ENCODE measurements at regions not wholly inside any gene's neighbourhood (a gene's known extent, or its start where the extent isn't known, plus 50 kb on each side); places are given as distances from the start of the nearest gene placed in this dataset.

DNA sequence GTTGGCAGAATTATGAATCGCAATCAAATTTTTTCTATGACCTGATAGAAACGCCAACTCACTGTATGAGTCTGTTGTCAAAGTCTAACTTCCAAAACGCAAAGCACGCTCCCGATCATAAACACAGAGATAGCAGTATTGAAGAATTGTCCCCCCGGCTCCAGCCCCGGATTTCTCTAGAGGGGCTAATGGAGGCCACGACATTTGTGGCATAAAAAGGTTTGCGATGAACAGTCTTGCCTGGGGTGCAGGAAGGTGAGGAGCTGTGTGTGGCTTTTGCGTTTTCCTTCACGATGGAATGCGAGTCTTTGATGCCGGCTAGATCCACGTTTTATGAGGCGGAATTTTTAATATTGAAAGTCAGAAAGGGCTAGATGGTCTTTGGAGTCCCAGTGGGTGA is 183.0 kb downstream of the CRLF2 start:
- Histone ChIP-seq H2BK120ac (ENCODE audit: low read depth, low read length) (no peak overlapping the region), H3K9me3 (replicated peaks in 1 of 2; ENCODE audit: control insufficient read depth in 2 of 2, insufficient read depth in 1 of 2, low read depth in 1 of 2, low read length in 2 of 2) (no peaks in the 10 kb centered on the region), H3K27me3 (ENCODE audit: control insufficient read depth in 3 of 3, insufficient read depth in 3 of 3, low read depth in 1 of 3, low read length in 3 of 3) (no peaks in the 10 kb centered on the region), H3K4me2 (ENCODE audit: insufficient read depth, low read length, poor library complexity, severe bottlenecking) (no peak overlapping the region), H3K18ac (ENCODE audit: low read length) (no peak overlapping the region), H3K4me1 (ENCODE audit: control insufficient read depth in 2 of 2, insufficient read depth in 1 of 2, low read depth in 1 of 2, low read length in 2 of 2) (peaks cover 0 to 5% of the 10 kb centered on the region in 2 donors), H4K8ac (ENCODE audit: low read depth, low read length) (no peak overlapping the region), H2AFZ (ENCODE audit: low read length) (no peak overlapping the region), H3K79me1 (ENCODE audit: low read depth, low read length) (peaks cover 4% of the 10 kb centered on the region), H3K14ac (ENCODE audit: low read length) (no peak overlapping the region), H2AK5ac (ENCODE audit: low read depth, low read length) (no peak overlapping the region), H2BK12ac (ENCODE audit: low read length) (no peak overlapping the region), H3K9ac (ENCODE audit: low read depth, low read length, poor library complexity) (no peak overlapping the region), H2BK5ac (ENCODE audit: low read length) (no peak overlapping the region), H3K23ac (ENCODE audit: low read depth, low read length, poor library complexity) (no peak overlapping the region), H3K36me3 (replicated peaks in 1 of 2; ENCODE audit: control insufficient read depth in 2 of 2, insufficient read depth in 2 of 2, low read length in 2 of 2) (no peaks in the 10 kb centered on the region), H3K27ac (replicated peaks; ENCODE audit: low read length) (no peak overlapping the region), H3K4ac (ENCODE audit: low read length) (no peak overlapping the region), H3K4me3 (ENCODE audit: low read length in 2 of 2) (no peak overlapping the region), H2BK15ac (ENCODE audit: low read length) (no peak overlapping the region), H4K91ac (ENCODE audit: low read depth, low read length, poor library complexity) (no peak overlapping the region)
- WGBS, 2 donors (ENCODE audit: extremely low coverage in 2 of 2, insufficient read length in 2 of 2, insufficient replicate concordance in 1 of 2): no CpG with 5 or more reads among the region's 15 CpGs
- DNase-seq (ENCODE audit: low spot score): no peak

DNA sequence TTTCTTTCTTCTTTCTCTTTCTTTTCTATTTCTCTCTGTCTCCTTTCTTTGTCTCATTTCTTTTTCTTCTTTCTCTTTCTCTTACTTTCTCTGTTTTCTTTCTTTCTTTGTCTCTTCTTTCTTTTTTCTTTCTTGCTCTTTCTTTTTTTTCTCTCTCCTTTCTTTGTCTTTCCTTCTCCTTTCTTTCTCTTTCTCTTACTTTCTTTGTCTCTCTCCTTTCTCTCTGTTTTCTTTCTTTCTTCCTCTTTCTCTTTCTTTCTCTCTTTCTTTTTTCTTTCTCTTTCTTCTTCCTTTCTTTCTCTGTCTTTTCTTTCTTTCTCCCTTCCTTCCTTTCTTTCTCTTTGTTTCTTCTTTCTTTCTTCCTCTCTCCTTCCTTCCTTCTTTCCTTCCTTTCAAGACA is 184.8 kb downstream of the CRLF2 start:
- Histone ChIP-seq H3K9ac (ENCODE audit: low read depth, low read length, poor library complexity) (no peak overlapping the region), H2BK5ac (ENCODE audit: low read length) (no peak overlapping the region), H2AK5ac (ENCODE audit: low read depth, low read length) (no peak overlapping the region), H3K4me1 (ENCODE audit: control insufficient read depth in 2 of 2, insufficient read depth in 1 of 2, low read depth in 1 of 2, low read length in 2 of 2) (peaks cover 0 to 5% of the 10 kb centered on the region in 2 donors), H3K9me3 (replicated peaks in 1 of 2; ENCODE audit: control insufficient read depth in 2 of 2, insufficient read depth in 1 of 2, low read depth in 1 of 2, low read length in 2 of 2) (no peaks in the 10 kb centered on the region), H4K8ac (ENCODE audit: low read depth, low read length) (no peak overlapping the region), H3K4me2 (ENCODE audit: insufficient read depth, low read length, poor library complexity, severe bottlenecking) (no peak overlapping the region), H3K36me3 (replicated peaks in 1 of 2; ENCODE audit: control insufficient read depth in 2 of 2, insufficient read depth in 2 of 2, low read length in 2 of 2) (no peaks in the 10 kb centered on the region), H4K91ac (ENCODE audit: low read depth, low read length, poor library complexity) (no peak overlapping the region), H3K27me3 (ENCODE audit: control insufficient read depth in 3 of 3, insufficient read depth in 3 of 3, low read depth in 1 of 3, low read length in 3 of 3) (no peaks in the 10 kb centered on the region), H3K18ac (ENCODE audit: low read length) (no peak overlapping the region), H2BK15ac (ENCODE audit: low read length) (no peak overlapping the region), H3K79me1 (ENCODE audit: low read depth, low read length) (peaks cover 4% of the 10 kb centered on the region), H2BK12ac (ENCODE audit: low read length) (no peak overlapping the region), H3K4me3 (ENCODE audit: low read length in 2 of 2) (no peak overlapping the region), H3K4ac (ENCODE audit: low read length) (no peak overlapping the region), H3K27ac (replicated peaks; ENCODE audit: low read length) (no peak overlapping the region), H3K23ac (ENCODE audit: low read depth, low read length, poor library complexity) (no peak overlapping the region), H2BK120ac (ENCODE audit: low read depth, low read length) (no peak overlapping the region), H3K14ac (ENCODE audit: low read length) (no peak overlapping the region), H2AFZ (ENCODE audit: low read length) (no peak overlapping the region)
- no peak for DNase-seq (ENCODE audit: low spot score)

GRCh38 chrX:1027133-1027532 is 185.3 kb downstream of the CRLF2 start:
- peaks cover 0 to 5% of the 10 kb centered on the region in 2 donors for H3K4me1 ChIP-seq (ENCODE audit: control insufficient read depth in 2 of 2, insufficient read depth in 1 of 2, low read depth in 1 of 2, low read length in 2 of 2)
- no peak overlapping the region for H3K9ac ChIP-seq (ENCODE audit: low read depth, low read length, poor library complexity)
- H3K18ac ChIP-seq (ENCODE audit: low read length): peak overlapping the region; percentile 57
- H2BK15ac ChIP-seq (ENCODE audit: low read length): no peak overlapping the region
- no peaks in the 10 kb centered on the region for H3K36me3 ChIP-seq (replicated peaks in 1 of 2; ENCODE audit: control insufficient read depth in 2 of 2, insufficient read depth in 2 of 2, low read length in 2 of 2)
- DNase-seq (ENCODE audit: low spot score): no peak
- H2AK5ac ChIP-seq (ENCODE audit: low read depth, low read length): no peak overlapping the region
- H3K4me2 ChIP-seq (ENCODE audit: insufficient read depth, low read length, poor library complexity, severe bottlenecking): no peak overlapping the region
- no peak overlapping the region for H3K4ac ChIP-seq (ENCODE audit: low read length)
- no peaks in the 10 kb centered on the region for H3K27me3 ChIP-seq (ENCODE audit: control insufficient read depth in 3 of 3, insufficient read depth in 3 of 3, low read depth in 1 of 3, low read length in 3 of 3)
- no peak overlapping the region for H3K23ac ChIP-seq (ENCODE audit: low read depth, low read length, poor library complexity)
- H3K27ac ChIP-seq (replicated peaks; ENCODE audit: low read length): no peak overlapping the region
- H4K91ac ChIP-seq (ENCODE audit: low read depth, low read length, poor library complexity): no peak overlapping the region
- H4K8ac ChIP-seq (ENCODE audit: low read depth, low read length): no peak overlapping the region
- H3K79me1 ChIP-seq (ENCODE audit: low read depth, low read length): peaks cover 4% of the 10 kb centered on the region
- H2BK120ac ChIP-seq (ENCODE audit: low read depth, low read length): no peak overlapping the region
- H2AFZ ChIP-seq (ENCODE audit: low read length): no peak overlapping the region
- WGBS, 2 donors (ENCODE audit: extremely low coverage in 2 of 2, insufficient read length in 2 of 2, insufficient replicate concordance in 1 of 2): no CpG with 5 or more reads among the region's 18 CpGs
- H3K4me3 ChIP-seq (ENCODE audit: low read length in 2 of 2): no peak overlapping the region
- H2BK5ac ChIP-seq (ENCODE audit: low read length): no peak overlapping the region
- no peak overlapping the region for H3K14ac ChIP-seq (ENCODE audit: low read length)
- H3K9me3 ChIP-seq (replicated peaks in 1 of 2; ENCODE audit: control insufficient read depth in 2 of 2, insufficient read depth in 1 of 2, low read depth in 1 of 2, low read length in 2 of 2): no peaks in the 10 kb centered on the region
- no peak overlapping the region for H2BK12ac ChIP-seq (ENCODE audit: low read length)

DNA sequence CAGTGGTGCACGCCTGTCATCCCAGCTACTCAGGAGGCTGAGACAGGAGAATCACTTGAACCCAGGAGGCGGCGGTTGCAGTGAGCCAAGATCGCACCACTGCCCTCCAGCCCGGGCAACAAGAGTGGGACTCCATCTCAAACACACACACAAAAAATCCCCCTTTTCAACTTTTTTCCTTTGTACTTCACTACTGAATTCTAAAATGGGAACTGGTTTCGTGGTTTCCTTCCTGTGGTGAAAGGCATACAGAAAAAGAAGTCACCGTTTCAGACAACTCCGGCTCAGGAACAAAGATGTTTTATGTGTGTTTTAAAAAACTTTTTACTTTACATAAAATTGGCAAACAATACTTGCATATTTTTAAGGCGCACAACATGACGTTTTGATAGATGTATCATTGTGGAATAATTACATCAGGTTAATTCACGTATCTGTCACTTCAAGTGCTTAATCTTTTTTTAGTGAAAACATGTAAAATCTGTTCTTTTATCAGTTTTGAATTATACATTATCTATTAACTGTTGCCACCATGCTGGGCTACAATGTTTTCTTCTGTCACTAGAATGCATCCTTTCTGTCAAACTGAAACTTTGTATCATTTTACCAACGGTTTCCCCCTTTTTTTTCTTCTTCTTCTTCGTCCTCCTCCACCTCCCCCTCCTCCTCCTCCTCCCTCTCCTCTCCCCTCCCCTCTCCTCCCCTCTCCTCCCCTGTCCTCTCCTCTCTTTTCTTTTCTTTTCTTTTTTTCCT is 186.0 kb downstream of the CRLF2 start:
- no CpG with 5 or more reads among the region's 13 CpGs for WGBS, 2 donors (ENCODE audit: extremely low coverage in 2 of 2, insufficient read length in 2 of 2, insufficient replicate concordance in 1 of 2)
- peak overlapping the region; percentile 24 for H2AFZ ChIP-seq (ENCODE audit: low read length)
- H3K27me3 ChIP-seq (ENCODE audit: control insufficient read depth in 3 of 3, insufficient read depth in 3 of 3, low read depth in 1 of 3, low read length in 3 of 3): no peaks in the 10 kb centered on the region
- no peak for DNase-seq (ENCODE audit: low spot score)
- peaks cover under 1% of the 10 kb centered on the region for H3K79me1 ChIP-seq (ENCODE audit: low read depth, low read length)
- H3K4me3 ChIP-seq (ENCODE audit: low read length in 2 of 2): no peak overlapping the region
- H2BK12ac ChIP-seq (ENCODE audit: low read length): no peak overlapping the region
- H3K23ac ChIP-seq (ENCODE audit: low read depth, low read length, poor library complexity): no peak overlapping the region
- no peak overlapping the region for H2BK5ac ChIP-seq (ENCODE audit: low read length)
- no peak overlapping the region for H3K9ac ChIP-seq (ENCODE audit: low read depth, low read length, poor library complexity)
- no peak overlapping the region for H3K4me2 ChIP-seq (ENCODE audit: insufficient read depth, low read length, poor library complexity, severe bottlenecking)
- H3K4ac ChIP-seq (ENCODE audit: low read length): no peak overlapping the region
- no peaks in the 10 kb centered on the region for H3K36me3 ChIP-seq (replicated peaks in 1 of 2; ENCODE audit: control insufficient read depth in 2 of 2, insufficient read depth in 2 of 2, low read length in 2 of 2)
- no peak overlapping the region for H3K18ac ChIP-seq (ENCODE audit: low read length)
- no peak overlapping the region for H2AK5ac ChIP-seq (ENCODE audit: low read depth, low read length)
- no peak overlapping the region for H3K27ac ChIP-seq (replicated peaks; ENCODE audit: low read length)
- no peak overlapping the region for H4K91ac ChIP-seq (ENCODE audit: low read depth, low read length, poor library complexity)
- peaks cover 0 to under 1% of the 10 kb centered on the region in 2 donors for H3K9me3 ChIP-seq (replicated peaks in 1 of 2; ENCODE audit: control insufficient read depth in 2 of 2, insufficient read depth in 1 of 2, low read depth in 1 of 2, low read length in 2 of 2)
- H3K4me1 ChIP-seq (ENCODE audit: control insufficient read depth in 2 of 2, insufficient read depth in 1 of 2, low read depth in 1 of 2, low read length in 2 of 2): peaks cover 0 to under 1% of the 10 kb centered on the region in 2 donors
- H2BK120ac ChIP-seq (ENCODE audit: low read depth, low read length): no peak overlapping the region
- H3K14ac ChIP-seq (ENCODE audit: low read length): no peak overlapping the region
- no peak overlapping the region for H4K8ac ChIP-seq (ENCODE audit: low read depth, low read length)
- H2BK15ac ChIP-seq (ENCODE audit: low read length): no peak overlapping the region
